Stimulated activated CD4-positive, alpha-beta T cell treated with anti-CD3 and anti-CD28 coated beads, TNF-alpha, amount 100 ng/mL, for 48 hours (primary cell): ENCODE measurements at regions not wholly inside any gene's neighbourhood (a gene's known extent, or its start where the extent isn't known, plus 50 kb on each side); places are given as distances from the start of the nearest gene placed in this dataset.

Source experiments
- DNase-seq, 3 donors: peaks; one replicate each; pipeline ENCODE4 v3.0.0-alpha.2; 2020; ENCODE audit warnings: low read depth in 3 of 3

DNA sequence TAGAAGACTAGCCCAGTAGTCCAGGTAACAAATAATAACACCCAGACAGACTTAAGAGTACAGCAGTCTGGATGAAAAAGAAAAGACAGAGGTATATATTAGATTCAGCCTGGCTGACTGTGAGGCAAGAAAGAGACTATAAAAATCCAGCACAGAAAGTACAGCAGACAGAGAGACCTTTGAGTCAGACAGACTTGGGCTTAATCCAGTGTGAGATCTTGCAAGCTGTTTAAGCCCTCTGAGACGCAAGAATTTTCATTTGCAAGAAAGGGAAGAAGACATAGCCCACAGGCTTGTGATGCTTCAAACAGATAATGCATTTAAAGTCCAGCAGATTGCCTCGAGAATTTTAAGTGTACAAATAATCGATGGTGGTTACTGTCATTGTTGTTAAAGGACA is 471.4 kb downstream of the LIG4 start:
- DNase-seq = no peak

DNA sequence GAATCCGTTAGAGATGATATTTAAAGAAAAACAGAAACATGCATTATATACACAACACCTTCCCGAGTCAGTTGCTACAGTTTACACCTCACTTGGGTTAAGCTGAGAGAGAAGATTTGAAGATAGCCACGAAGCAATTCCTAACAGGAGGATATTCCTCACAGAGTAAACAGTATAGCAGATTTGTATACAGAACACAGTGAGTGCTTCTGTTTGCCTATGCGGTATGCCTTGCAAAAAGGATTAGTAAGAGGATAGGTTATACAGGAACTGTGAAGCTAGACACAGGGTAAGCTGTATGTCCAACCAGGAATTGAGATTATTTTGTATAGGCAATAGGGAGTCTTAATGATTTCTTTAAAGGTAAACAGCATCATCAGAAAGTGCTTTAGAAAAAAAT is 471.8 kb downstream of the LIG4 start:
- no peak for DNase-seq

DNA sequence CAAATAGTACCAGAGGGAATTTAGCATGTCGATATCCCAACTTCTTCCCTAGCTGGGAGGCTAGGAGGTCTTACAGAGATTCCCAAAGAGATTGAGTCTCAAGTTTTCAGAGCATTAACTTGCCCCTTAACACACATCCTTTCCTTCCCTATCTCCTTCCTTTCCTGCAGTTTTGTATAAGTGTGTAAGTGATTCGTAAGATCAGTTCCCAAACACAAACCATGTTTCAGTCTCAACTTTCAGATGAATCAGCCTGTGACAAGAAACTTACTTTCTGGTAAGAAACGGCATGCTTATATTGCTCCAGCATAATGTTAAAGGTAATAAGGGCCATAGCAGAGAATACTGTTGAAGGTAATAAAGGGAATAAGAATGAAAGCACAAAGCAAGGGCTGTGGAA is 472.2 kb downstream of the LIG4 start:
- no peak for DNase-seq

DNA sequence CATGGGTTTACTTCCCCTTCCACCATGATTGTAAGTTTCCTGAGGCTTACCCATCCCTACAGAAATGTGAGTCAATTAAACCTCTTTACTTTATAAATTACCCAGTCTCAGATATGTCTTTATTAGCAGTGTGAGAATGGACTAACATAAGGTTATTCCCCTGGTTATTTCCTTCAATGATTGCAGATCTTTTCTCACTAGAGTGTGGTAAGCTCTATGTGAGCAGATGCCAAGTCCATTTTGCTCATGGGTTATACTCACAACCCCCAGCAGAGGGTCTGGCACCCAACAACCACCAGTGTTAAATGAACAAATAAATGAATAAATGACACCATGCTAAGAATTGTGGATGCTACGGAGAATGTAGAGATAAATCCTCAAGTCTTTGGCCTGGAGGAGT is 472.8 kb downstream of the LIG4 start:
- DNase-seq = no peak

DNA sequence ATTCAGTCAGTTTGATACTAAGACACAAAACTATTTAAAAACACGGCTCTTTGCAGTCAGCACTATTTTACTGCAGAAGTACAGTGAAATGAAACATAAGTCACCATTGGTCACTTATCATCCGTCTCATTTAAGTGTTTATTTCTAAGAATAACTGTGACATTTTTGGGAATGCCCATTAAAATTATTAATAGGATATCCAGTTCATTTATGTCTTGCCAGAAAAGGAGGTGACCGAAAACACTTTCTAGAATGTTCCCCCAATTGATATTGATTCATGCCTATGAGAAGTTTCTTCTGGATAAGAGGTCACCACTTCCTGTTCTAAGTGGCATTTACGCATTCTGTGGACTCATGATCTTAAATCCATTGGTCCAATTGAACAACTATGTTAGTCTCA is 477.3 kb downstream of the LIG4 start:
- DNase-seq = no peak

DNA sequence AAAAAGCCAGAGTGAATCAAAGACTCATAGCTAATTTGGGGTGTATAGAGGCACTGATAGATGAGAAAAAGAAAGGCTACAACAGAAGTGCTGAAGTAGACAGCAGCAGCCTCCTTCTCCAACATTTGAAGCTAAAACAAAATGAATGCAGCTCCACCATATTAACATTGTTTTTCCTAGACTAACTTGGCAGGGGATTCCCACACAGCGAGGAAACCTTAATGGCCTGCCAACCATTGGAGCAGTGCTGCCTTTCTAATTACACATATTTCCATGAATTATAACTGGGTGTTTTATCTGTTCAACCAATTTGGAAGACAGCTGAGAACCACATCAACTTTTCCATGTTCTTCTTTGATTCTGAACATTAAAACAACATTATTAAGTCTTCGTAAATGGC is 478.6 kb downstream of the LIG4 start:
- no peak for DNase-seq

DNA sequence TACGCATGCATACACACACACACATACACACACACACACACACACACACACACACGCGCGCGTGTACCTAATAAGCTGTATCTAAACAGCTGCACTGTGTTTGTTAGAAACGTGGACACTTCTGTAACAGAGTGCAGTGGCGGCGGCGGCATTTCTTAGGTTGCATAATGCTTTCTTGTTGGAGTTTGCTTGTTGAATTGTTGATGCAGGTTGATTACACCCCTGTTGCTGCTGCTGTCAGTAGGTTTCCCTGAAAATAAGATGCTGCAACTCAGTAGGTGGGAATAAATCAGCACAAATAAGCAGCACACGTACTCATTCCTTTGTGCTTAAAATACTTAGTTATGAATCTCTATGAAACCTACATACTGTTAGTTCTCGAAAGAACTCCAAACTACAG is 479.2 kb downstream of the LIG4 start:
- DNase-seq = no peak

DNA sequence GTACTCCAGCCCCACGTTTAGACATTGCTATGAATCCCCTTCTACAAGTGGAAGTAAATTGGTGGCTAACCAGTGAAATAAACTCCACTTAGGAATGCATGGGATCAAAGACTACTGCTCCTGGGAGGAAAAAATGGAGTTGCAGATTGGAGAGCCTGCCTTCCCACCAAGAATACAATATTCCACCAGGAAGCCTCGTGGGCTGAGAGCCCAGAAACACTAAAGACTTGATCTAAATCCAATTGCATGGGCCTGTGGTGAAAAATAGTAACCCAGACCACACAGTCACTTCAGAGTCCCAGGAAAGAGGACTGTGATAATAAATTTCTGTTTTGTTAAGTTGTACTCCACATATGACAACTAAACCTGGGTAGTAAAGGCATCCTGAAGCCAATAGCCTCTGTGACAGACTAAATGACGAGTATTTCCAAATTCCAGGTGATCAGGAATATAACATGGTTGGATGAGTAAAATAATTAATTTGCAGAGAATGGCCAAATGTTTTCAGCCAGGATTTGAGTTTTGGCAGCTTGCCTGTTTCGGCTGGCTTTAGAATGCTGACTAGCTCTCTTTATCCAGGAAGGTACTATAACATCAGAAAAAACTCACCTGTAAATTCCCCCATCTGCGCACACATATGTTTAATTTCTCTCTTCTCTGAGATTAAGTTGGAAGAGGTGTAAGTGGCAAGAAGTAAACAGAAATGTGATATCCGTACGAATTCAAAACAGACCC is 480.3 kb downstream of the LIG4 start:
- DNase-seq = no peak

DNA sequence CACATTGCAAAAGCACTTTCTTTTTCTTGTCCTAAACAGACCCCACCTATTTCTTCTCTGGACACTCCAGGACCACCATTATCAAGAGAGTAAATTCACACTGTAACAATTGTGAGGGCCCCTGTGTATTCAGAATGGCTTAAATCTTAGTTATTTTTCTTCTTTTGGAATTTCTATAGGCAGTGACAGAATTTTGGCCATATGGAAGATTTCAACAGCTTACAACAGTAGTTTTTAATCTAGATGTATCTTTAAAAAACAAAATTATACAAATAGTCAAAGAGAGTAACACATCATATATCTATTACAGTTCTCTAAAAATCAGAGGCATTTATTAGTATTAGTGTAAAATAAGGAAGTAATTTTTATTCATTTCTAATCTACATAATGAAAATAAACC is 482.1 kb downstream of the LIG4 start:
- no peak for DNase-seq

DNA sequence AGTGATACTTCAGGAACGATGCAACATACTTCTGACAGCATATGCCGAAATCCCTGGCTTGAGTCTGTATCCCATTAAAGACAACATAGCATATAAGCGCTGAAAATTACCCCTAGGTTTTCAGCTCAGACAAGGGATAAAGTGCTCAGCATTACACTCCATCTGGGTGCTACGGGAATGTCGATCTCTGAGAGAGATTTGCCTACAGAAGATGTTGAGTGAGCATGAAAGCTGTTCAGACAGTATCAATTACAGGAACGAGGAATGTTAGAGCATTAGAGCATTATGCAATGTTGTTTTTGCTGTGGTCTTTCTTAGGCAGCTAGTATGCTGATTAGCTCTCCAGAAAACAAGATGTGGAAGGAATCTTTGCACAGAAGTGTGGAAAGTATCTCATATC is 484.5 kb downstream of the LIG4 start:
- no peak for DNase-seq

DNA sequence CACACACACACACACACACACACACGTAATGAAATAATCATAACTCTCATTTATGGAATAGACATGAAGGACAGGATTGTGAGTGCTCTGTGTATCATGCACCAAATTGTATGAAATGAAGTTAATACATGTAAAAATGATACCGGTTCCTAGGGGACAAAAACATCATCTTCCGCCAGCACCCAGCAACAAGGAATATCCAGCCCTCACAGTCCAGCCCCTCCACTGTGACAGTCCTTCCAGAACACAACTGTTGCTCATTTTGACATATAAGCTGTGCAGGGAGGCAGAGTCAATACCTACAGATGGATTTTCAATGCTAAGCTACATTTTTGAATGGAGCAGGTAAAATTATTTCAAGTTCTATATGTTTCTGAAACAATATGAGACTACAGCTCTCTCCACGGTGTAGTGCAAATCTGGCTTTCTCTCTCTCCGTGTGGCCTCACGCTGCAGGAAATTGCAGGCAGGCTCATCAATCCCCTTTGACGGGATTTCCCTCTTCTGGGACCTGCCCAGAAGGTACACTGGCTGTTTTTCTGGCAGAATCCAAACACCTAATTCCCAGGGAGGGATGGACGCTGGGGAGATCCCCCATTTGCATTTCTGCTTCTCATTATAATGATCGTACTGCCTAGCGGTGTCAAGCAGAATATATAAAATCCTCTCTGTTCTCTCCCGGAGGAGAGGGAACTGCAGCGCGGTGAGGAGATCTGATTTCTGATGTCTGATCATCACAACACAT is 494.0 kb downstream of the LIG4 start:
- DNase-seq = no peak

DNA sequence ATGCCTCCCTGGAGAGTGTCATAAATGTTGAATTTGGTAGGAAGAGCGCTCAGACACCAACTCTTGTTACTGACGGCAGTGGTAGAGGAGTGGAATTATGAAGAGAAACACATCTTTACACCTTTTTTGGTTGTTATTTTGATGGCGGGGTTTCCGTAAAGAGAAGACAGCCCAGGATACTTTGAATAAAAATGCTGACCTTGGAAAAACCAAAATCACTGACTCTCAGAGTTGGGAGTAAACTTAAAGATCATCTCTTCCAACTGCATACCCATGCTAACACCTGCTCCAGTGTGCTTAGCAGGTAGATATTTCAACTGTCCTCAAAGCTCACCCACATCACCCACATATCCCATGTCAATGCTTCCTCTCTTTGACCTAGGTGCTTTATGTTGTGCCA is 498.6 kb downstream of the LIG4 start:
- DNase-seq = no peak

DNA sequence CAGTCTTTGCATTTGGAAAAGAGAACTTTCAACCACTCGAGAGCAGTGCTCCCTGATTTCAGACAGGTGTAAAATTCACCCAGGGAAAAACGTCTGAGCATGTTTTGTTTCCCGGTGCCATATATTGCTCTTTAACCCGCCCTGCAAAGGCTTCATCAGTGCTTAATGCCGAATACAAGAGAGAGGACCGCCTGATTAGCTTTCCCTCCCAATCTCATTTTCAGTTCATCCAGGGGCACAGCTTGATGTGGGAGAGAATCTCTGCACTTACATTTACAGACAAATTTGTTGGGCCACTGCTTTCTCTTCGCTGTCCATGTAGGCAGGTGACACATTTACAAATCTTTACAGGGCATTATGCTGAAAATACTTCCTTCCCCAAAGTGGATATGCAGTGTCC is 499.1 kb downstream of the LIG4 start:
- no peak for DNase-seq

DNA sequence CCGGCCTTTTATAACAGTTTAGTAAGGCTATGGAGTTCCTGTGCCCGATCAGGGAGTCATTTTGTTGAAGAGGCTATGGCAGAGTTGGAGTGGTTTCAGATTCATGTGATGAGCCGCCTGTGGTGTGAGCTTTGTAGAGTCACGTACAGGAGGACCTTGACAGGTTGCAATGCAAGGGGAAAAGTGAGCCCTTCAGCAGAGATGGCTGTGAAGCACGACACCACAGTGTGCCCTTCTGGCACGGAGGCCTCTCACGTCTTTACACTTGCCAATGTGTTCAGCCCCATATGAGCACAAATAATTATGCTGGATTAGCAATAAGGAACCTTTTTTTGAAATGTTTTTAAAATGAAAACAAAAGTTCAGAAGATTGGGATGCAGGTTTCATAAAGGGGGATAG is 499.8 kb downstream of the LIG4 start:
- no peak for DNase-seq

DNA sequence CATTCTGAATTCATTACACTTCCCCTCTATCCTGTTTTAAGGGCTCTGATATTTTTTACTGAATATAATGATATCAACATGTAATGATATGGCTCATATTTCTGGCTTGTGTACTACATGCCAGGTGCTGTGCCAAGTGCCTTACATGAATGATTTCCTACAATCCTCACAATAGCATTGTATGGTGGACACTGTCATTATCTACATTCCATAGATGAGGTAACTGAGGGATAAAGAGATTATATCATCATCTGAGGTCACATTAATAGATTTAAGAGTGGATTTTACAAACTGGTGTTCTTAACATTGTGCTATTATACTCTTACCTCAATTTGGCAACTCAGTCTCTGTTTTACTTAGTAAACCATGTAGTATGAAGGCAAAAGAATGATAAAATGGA is 502.0 kb downstream of the LIG4 start:
- DNase-seq = no peak

DNA sequence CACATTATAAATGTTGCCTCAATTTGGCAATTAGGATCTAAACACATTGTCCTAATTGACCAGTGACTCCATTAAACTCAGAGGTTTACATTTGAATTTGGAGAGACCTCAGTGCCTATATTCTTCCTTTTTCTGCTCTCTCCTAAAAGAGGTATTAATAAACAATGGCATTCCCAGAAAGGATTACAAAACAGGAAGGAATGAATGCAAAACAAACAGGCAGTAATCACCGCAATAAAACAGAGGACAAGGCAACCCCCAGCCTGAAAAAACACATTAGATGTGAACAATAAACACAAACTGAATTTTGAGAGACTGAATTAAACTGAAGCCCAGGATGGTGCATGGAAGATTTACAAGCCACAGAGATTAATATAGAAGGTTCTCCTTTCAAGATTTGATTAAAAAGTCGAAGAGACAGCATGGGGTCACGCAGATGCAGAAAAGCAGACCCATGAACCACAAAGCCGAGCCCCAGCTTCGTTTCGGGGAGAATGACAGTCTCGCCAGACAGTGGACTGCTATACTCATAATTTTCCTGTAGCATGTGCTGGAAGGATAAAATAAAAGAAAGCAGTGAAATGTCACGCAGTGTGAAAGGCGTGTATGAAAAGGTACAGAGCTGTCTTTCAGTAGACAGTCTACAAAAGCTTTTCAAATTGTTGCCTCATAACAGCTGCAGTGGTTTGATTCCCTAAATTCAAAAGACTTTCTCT is 503.0 kb downstream of the LIG4 start:
- DNase-seq = no peak

DNA sequence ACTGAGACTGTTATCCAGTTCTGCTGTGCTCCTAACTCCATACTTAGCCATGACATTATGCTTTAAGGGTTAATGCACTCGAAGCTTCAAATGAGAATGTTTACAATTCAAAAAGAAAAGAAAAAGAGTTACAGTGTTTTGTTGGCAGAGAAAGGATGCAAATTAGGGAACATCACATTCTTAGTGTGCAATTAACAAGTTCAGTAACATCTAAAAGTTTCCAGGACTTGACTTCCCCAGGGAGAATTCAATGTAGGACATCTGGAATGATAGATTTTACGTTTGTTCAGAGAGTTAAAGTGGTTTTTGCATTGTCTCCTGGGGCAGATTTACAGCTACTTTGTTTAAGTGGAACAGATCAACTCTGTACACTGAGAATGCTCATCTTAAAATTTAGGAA is 525.2 kb downstream of the LIG4 start:
- DNase-seq = no peak

DNA sequence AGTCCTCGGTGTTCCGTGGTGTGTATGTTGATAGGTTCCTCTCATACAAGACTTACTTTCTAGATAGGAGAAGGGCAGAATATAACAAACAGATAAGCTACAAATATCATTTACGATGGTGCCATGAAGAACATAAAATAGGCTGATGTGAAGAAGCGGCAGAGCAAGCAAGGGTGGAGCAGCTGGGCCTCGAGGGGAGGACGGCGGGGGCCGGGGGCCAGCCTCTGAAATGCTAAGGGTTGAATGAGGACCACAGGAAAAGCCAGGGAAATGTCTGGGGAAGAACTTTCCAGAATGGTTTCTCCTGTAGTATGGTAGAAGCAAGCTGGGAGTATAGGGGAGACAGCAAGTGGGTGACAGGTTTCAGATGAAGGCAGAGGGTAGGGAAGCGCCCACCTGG is 529.5 kb downstream of the LIG4 start:
- DNase-seq = no peak

DNA sequence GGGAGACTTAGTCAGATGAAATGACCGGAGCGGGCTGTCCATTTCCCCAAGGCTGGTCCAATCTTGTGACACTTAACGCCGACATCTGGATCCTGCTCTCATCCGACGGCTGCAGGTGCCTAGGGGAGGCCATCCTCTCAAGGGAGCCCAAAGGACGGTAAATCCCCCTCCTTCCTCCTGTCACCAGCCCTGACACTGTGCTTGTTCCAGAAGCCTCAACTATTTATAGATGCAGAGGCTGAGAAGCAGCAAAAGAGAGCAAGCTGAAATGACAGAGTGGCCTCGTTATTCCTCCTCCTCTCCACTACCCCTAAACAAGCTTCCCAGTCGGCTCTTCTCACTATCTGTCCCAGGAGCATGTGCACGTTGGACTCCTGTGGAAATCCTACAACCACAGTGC is 533.7 kb downstream of the LIG4 start:
- no peak for DNase-seq

DNA sequence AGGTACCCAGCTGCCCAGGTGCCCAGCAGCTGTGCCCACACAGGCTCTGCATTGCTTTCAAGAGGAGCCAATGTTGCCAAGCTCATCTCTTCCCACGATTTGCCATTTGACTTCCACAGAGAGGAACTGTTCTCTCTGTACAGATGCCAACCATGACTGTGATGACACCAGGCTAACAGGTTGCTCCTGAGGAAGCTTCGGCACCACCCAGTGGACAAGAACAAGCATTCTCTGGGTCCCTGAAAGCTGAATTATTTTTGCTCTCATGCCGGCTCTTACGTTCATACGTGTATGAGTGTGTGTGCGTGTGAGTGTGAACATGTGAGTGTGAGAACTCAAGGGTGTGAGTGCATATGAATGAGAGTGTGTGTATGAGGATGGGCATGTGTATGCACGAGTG is 535.2 kb downstream of the LIG4 start:
- no peak for DNase-seq

DNA sequence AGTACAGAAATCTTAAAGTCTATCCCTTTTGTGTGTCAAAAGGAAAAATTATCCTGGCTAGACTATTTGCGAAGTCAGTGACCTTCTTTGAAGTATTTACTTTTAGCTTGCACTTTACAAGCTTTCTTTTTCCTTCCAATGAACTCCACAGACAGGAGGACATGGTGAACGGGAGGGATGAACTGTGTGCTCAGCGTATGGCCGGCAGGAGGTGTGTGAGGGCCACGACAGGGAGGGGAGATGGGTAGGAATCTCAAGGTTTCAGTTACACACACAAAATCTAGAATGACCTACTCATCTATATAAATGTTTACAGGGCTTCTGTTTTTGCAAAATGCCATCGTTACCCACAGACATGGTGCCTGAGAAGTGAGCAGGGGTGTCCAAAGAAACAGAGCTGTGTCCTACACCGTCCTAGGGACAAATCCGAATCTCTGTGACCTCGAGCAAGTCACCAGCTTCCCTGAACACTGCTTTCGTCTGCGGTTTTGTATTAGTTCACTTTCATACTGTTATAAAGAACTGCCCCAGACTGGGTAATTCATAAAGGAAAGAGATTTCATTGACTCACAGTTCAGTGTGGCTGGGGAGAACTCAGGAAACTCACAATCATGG is 537.2 kb downstream of the LIG4 start:
- no peak for DNase-seq

DNA sequence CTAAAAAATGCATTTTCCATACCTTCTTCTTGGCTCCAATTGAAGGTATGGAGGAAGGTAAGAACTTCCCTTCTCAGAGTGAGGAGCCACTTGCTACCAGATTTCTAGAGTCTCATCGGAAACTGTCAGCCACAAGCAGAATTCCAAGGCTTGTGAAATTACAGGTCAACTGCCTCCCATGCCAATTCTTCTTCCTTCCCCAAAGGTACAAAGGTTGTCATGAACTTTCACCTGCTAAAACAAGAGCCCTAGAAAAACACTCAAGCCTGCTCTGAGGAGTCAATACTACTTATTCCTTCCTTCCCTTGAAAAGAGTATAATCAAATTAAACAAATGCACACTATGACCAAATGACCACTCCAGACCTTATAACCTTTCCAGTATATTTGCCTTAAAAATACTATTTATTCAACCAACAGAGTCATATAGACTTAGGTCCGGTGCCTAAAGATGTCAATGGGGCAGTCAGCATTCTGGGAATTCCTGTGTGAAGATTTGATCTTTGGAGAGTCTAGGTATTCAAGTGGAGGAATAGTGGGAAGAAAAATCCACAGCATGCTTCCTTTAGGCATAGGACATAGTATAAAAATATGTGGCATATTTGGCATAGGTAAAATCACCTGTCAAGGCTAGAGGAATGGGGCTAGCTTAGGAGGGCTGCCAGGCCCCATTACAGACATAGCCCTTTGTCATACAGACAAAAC is 539.3 kb downstream of the LIG4 start:
- no peak for DNase-seq
